Osteoblast (primary cell): ENCODE measurements at regions not wholly inside any gene's neighbourhood (a gene's known extent, or its start where the extent isn't known, plus 50 kb on each side); places are given as distances from the start of the nearest gene placed in this dataset.

Experiments
- DNase-seq: peaks from one replicate; pipeline ENCODE4 v3.0.0; 2011; ENCODE audit warnings: low spot score, mixed read lengths; ENCODE audit not compliant: insufficient read length; ENCODE audit errors: missing footprints
- H2AFZ ChIP-seq: 2 replicates; pipeline ENCODE4 v1.6.0; 2011; ENCODE audit warnings: mild to moderate bottlenecking, low read length
- H3K27ac ChIP-seq: 2 replicates; pipeline ENCODE4 v1.5.1; 2011; ENCODE audit warnings: mild to moderate bottlenecking, low read depth, low read length, moderate library complexity
- H3K27me3 ChIP-seq: 2 replicates; pipeline ENCODE4 v1.6.0; 2012; ENCODE audit warnings: mild to moderate bottlenecking, control low read depth, inconsistent platforms, low read length, moderate library complexity; ENCODE audit not compliant: insufficient read depth
- H3K36me3 ChIP-seq: 2 replicates; pipeline ENCODE4 v1.5.1; 2011; ENCODE audit warnings: mild to moderate bottlenecking, low read length, control low read depth, moderate library complexity; ENCODE audit not compliant: insufficient read depth
- H3K4me1 ChIP-seq: 2 replicates; pipeline ENCODE4 v1.5.1; 2011; ENCODE audit warnings: mild to moderate bottlenecking, low read length, control low read depth, moderate library complexity; ENCODE audit not compliant: insufficient read depth
- H3K4me2 ChIP-seq: 2 replicates; pipeline ENCODE4 v1.6.0; 2011; ENCODE audit warnings: mild to moderate bottlenecking, low read length; ENCODE audit not compliant: insufficient read depth
- H3K4me3 ChIP-seq: fragments of 200-600 bp; sonication (generic); 3 replicates; pipeline ENCODE4 v1.5.1; 2012; ENCODE audit warnings: mild to moderate bottlenecking, low read length, inconsistent platforms; ENCODE audit not compliant: insufficient read depth
- H3K79me2 ChIP-seq: 2 replicates; pipeline ENCODE4 v1.6.0; 2012; ENCODE audit warnings: mild to moderate bottlenecking, low read length, control low read depth, inconsistent platforms; ENCODE audit not compliant: insufficient read depth
- H3K9me3 ChIP-seq: 2 replicates; pipeline ENCODE4 v1.5.1; 2011; ENCODE audit warnings: low read depth, low read length, control low read depth
- H4K20me1 ChIP-seq: 2 replicates; pipeline ENCODE4 v1.6.0; 2012; ENCODE audit warnings: mild to moderate bottlenecking, low read length, control low read depth; ENCODE audit not compliant: insufficient read depth
- CTCF ChIP-seq: IDR thresholded peaks from 2 replicates; pipeline ENCODE4 v1.5.1; 2011; ENCODE audit warnings: mild to moderate bottlenecking, low read depth, low read length, moderate library complexity; ENCODE audit errors: extremely low read depth

DNA sequence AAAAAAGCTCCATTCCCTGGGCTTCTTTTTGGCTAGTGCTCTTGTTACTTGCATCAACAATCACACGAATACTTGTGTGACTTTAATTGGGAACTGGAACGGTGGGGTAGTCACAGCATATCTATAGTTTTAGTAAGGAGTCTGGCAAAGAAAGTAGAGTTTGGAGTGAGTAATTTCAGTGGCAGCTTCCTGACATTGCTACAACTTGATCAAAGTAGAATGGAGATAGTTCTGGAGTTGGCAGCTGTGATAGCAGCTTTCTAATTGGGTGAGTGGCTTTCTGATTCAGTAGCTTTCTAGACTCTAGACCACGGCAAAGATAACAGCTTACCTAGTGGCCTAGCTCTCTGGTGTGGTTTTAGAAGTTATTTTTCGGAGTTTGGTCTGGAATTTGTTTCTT is 475.0 kb downstream of the TUSC7 start:
- Histone ChIP-seq H3K9me3 (no peaks in the 10 kb centered on the region), H2AFZ (no peak overlapping the region), H3K27ac (peak overlapping the region; percentile 47), H3K4me3 (no peak overlapping the region), H4K20me1 (no peaks in the 10 kb centered on the region), H3K79me2 (no peaks in the 10 kb centered on the region), H3K27me3 (no peaks in the 10 kb centered on the region), H3K36me3 (no peaks in the 10 kb centered on the region), H3K4me2 (peak overlapping the region; percentile 25), H3K4me1 (peaks cover 14% of the 10 kb centered on the region)
- DNase-seq: peak; percentile 36
- no peak for TF ChIP-seq CTCF

GRCh38 chr3:117191245-117191644 is 481.7 kb downstream of the TUSC7 start:
- Histone ChIP-seq H3K79me2 (no peaks in the 10 kb centered on the region), H2AFZ (no peak overlapping the region), H4K20me1 (no peaks in the 10 kb centered on the region), H3K27ac (no peak overlapping the region), H3K27me3 (no peaks in the 10 kb centered on the region), H3K4me3 (no peak overlapping the region), H3K36me3 (no peaks in the 10 kb centered on the region), H3K4me1 (no peaks in the 10 kb centered on the region), H3K4me2 (no peak overlapping the region), H3K9me3 (no peaks in the 10 kb centered on the region)
- TF ChIP-seq CTCF: no peak
- DNase-seq: no peak

- Histone ChIP-seq H3K4me3 (no peak overlapping the region), H3K4me1 (no peaks in the 10 kb centered on the region)
- DNase-seq: no peak
These were observed 483.3 kb downstream of the TUSC7 start for GRCh38 chr3:117192888-117193287.

GRCh38 chr3:117193390-117193789 is 483.8 kb downstream of the TUSC7 start:
- no peak for DNase-seq
- Histone ChIP-seq H2AFZ (no peak overlapping the region), H3K27me3 (no peaks in the 10 kb centered on the region), H3K9me3 (no peaks in the 10 kb centered on the region), H3K27ac (no peak overlapping the region), H3K4me2 (no peak overlapping the region), H3K4me1 (no peaks in the 10 kb centered on the region), H3K4me3 (no peak overlapping the region), H3K79me2 (no peaks in the 10 kb centered on the region), H4K20me1 (no peaks in the 10 kb centered on the region), H3K36me3 (no peaks in the 10 kb centered on the region)
- peak; percentile 47 for TF ChIP-seq CTCF

More at GRCh38 chr3:117192888-117193287, 483.3 kb downstream of the TUSC7 start:
- no peaks in the 10 kb centered on the region for H3K27me3 ChIP-seq
- no peak overlapping the region for H3K27ac ChIP-seq
- H3K9me3 ChIP-seq: no peaks in the 10 kb centered on the region
- no peak overlapping the region for H3K4me2 ChIP-seq
- H4K20me1 ChIP-seq: no peaks in the 10 kb centered on the region
- no peak overlapping the region for H2AFZ ChIP-seq
- H3K36me3 ChIP-seq: no peaks in the 10 kb centered on the region
- no peaks in the 10 kb centered on the region for H3K79me2 ChIP-seq
- TF ChIP-seq CTCF: no peak
